HFFc6 (cell line): ENCODE measurements at regions not wholly inside any gene's neighbourhood (a gene's known extent, or its start where the extent isn't known, plus 50 kb on each side); places are given as distances from the start of the nearest gene placed in this dataset.

Experiments
- DNase-seq: peaks from one replicate; pipeline ENCODE4 v3.0.0-alpha.2; 2018
- H3K27ac Mint-ChIP-seq: 2 replicates; pipeline ENCODE4 v1.8.0; 2020; ENCODE audit warnings: mild to moderate bottlenecking, mixed read lengths
- H3K27me3 Mint-ChIP-seq: 2 replicates; pipeline ENCODE4 v1.8.0; 2021; ENCODE audit warnings: mild to moderate bottlenecking, moderate library complexity, mixed read lengths; ENCODE audit not compliant: insufficient read depth
- H3K36me3 Mint-ChIP-seq: 2 replicates; pipeline ENCODE4 v1.8.0; 2021; ENCODE audit warnings: low read depth, mixed read lengths
- H3K4me1 Mint-ChIP-seq: 2 replicates; pipeline ENCODE4 v1.8.0; 2020; ENCODE audit warnings: low read depth, mixed read lengths
- H3K4me3 Mint-ChIP-seq: 2 replicates; pipeline ENCODE4 v1.8.0; 2020; ENCODE audit warnings: mild to moderate bottlenecking, moderate library complexity, mixed read lengths
- H3K9me3 Mint-ChIP-seq: 2 replicates; pipeline ENCODE4 v1.8.0; 2020; ENCODE audit warnings: mild to moderate bottlenecking, mixed read lengths
- CTCF ChIP-seq: fragments of 200-600 bp; sonication (generic); IDR thresholded peaks from 2 replicates; pipeline ENCODE4 v1.5.0; 2021; ENCODE audit warnings: antibody characterized with exemption, mild to moderate bottlenecking

- H3K4me3 Mint-ChIP-seq: no peak overlapping the region
- H3K4me1 Mint-ChIP-seq: peaks cover 23% of the 10 kb centered on the region
- no peak for DNase-seq
- H3K9me3 Mint-ChIP-seq: no peaks in the 10 kb centered on the region
- no peaks in the 10 kb centered on the region for H3K27me3 Mint-ChIP-seq
- no peaks in the 10 kb centered on the region for H3K36me3 Mint-ChIP-seq
- no peak overlapping the region for H3K27ac Mint-ChIP-seq
- no peak for TF ChIP-seq CTCF
Observed at GRCh38 chr2:204356151-204356641, 189.1 kb upstream of the PARD3B start.

DNA sequence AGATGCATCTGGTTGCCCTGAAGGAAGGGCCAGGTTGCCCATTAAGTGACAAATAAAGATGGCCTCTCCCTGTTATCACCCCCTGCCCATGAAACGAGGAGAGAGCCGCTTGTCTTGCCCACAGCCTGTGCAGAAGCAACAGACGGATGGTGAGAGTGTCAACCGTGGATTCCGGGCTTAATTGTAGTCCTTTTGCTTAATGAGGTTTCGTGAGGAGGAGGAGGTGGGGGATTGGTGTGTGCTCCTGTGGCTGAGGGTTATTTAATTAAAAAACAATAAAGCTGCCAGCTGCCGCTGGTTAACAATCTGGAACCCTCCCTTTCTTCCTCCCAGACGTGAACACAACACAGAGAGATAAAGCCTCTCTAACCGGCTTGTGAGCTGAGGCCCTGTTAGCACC, 188.0 kb upstream of the PARD3B start:
- Mint-ChIP-seq H3K4me1 (peaks cover 23% of the 10 kb centered on the region), H3K27me3 (no peaks in the 10 kb centered on the region), H3K27ac (no peak overlapping the region), H3K9me3 (no peaks in the 10 kb centered on the region), H3K4me3 (no peak overlapping the region), H3K36me3 (no peaks in the 10 kb centered on the region)
- TF ChIP-seq CTCF: no peak
- DNase-seq: no peak

DNA sequence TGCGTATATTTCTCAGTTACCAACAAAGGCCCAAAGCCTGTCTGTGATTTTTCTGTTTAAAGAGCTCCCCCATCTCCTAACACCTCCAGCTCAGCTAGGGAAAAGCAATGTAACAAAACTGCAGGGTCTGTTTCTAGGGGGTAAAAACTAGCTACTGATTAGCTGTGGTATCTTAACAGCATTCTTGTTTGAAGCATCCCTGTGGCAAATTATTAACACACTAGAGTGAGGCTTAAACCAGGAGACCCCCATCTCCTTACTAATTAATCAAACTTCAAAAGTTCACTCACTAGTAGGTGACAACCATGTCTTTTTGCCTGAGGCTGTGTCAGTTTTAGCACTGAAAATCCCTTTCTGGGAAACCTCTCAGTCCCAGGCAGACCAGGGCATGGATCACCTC, 186.2 kb upstream of the PARD3B start:
- no peak for DNase-seq
- no peak for TF ChIP-seq CTCF
- H3K9me3 Mint-ChIP-seq: no peaks in the 10 kb centered on the region
- no peaks in the 10 kb centered on the region for H3K27me3 Mint-ChIP-seq
- H3K4me3 Mint-ChIP-seq: no peak overlapping the region
- H3K27ac Mint-ChIP-seq: no peak overlapping the region
- peaks cover 7% of the 10 kb centered on the region; the same call in 1 of the 2 replicates for H3K4me1 Mint-ChIP-seq
- H3K36me3 Mint-ChIP-seq: no peaks in the 10 kb centered on the region

DNA sequence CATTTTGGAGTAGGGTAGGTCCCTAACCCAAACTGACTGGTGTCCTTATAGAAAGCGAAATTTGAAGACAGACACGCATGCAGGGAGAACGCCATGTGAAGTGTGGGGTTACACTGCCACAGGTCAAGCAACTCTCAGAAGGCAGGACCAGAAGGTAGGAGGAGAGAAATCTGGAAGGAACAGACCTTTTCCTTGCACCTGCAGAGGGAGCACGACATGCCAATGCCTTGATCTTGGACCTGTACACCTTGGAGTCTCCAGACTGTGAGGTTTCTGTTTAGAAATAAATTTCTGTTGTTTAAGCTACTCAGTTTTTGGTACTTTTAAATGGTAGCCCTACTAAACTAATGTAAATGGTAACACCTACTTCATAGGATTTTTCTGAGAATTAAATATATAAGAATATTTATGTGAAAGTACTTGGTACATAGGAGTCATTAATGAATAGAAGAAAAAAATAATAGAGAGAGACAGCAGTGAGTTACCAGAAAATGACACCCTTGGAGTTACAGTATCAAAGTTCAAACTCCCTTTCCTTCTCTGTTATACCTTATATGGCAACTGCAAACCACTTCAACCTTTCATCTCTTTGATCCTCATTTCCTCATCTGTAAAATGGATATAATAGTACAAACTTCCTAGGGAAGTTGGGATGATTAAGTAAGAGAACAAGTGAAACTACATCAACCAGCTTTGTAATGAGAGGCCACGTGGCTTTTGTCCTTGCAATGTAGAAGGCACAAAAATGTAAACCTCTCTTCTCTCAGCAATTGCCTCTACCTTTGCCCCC, 184.9 kb upstream of the PARD3B start:
- Mint-ChIP-seq H3K4me1 (no peaks in the 10 kb centered on the region), H3K27ac (no peak overlapping the region), H3K27me3 (no peaks in the 10 kb centered on the region; the same call in 1 of the 2 replicates), H3K4me3 (no peak overlapping the region), H3K36me3 (no peaks in the 10 kb centered on the region), H3K9me3 (no peaks in the 10 kb centered on the region)
- no peak for DNase-seq
- TF ChIP-seq CTCF: no peak

DNA sequence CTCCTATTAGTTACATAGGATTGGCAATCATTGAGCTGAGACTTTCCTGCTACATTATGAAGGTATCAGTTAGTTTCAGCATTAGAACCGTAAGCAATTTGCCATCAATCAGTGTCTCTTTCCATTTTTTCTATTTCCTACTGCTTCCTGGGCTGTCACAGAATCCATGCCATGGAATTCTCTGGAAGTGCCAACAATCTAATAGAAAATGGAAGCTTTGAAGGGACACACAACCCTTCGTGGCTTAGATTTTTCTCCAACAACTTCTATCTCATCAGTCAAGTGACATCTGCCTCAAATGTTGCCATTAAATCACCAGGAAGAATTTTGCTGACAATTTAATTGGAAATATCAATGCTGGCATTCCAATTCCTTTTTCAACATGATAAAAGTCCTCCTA, 183.5 kb upstream of the PARD3B start:
- no peak for TF ChIP-seq CTCF
- no peak overlapping the region for H3K4me3 Mint-ChIP-seq
- H3K4me1 Mint-ChIP-seq: no peaks in the 10 kb centered on the region
- no peaks in the 10 kb centered on the region; the same call in 1 of the 2 replicates for H3K27me3 Mint-ChIP-seq
- no peaks in the 10 kb centered on the region for H3K36me3 Mint-ChIP-seq
- H3K27ac Mint-ChIP-seq: no peak overlapping the region
- DNase-seq: no peak
- no peaks in the 10 kb centered on the region for H3K9me3 Mint-ChIP-seq
